ENCODE measurements at regions not wholly inside any gene's neighbourhood (a gene's known extent, or its start where the extent isn't known, plus 50 kb on each side); places are given as distances from the start of the nearest gene placed in this dataset.

GRCh38 chr12:131565267-131566015 lies 145.4 kb upstream of the SFSWAP start:
- TF ChIP-seq FOXK2 (IDR thresholded peaks at IDR 0.05) (no peak), ZNF384 (IDR thresholded peaks at IDR 0.05) (no peak), FOXA1 (IDR thresholded peaks at IDR 0.05) (no peak), CTBP1 (IDR thresholded peaks at IDR 0.05; ENCODE audit: borderline replicate concordance) (no peak), PKNOX1 (IDR thresholded peaks at IDR 0.05) (no peak), SP1 (IDR thresholded peaks at IDR 0.05) (no peak), NFRKB (IDR thresholded peaks at IDR 0.05) (no peak)
